ENCODE measurements at regions not wholly inside any gene's neighbourhood (a gene's known extent, or its start where the extent isn't known, plus 50 kb on each side); places are given as distances from the start of the nearest gene placed in this dataset.

- no peak for FAIRE-seq
These were observed 50.2 kb upstream of the BCL11A start for GRCh38 chr2:60603533-60604190.

GRCh38 chr2:60604486-60605064 lies 51.1 kb upstream of the BCL11A start:
- DNase-seq (ENCODE audit: extremely low spot score, insufficient read length, low read depth) (no peak), FAIRE-seq (no peak)

More at GRCh38 chr2:60603533-60604190, 50.2 kb upstream of the BCL11A start:
- no peak for DNase-seq (ENCODE audit: extremely low spot score, insufficient read length, low read depth)

- DNase-seq (ENCODE audit: extremely low spot score, insufficient read length, low read depth) (no peak), FAIRE-seq (no peak)
These were observed 52.4 kb upstream of the BCL11A start for GRCh38 chr2:60605866-60606265.

GRCh38 chr2:60608679-60609078 lies 55.2 kb upstream of the BCL11A start:
- FAIRE-seq (no peak), DNase-seq (ENCODE audit: extremely low spot score, insufficient read length, low read depth) (no peak)

GRCh38 chr2:60612033-60612432 lies 58.6 kb upstream of the BCL11A start:
- FAIRE-seq (no peak), DNase-seq (ENCODE audit: extremely low spot score, insufficient read length, low read depth) (no peak)

GRCh38 chr2:60614319-60614718 lies 60.9 kb upstream of the BCL11A start:
- DNase-seq (ENCODE audit: extremely low spot score, insufficient read length, low read depth) (no peak), FAIRE-seq (no peak)

GRCh38 chr2:60621688-60622429 lies 68.4 kb upstream of the BCL11A start:
- no peak for FAIRE-seq
- no peak for DNase-seq (ENCODE audit: extremely low spot score, insufficient read length, low read depth)

GRCh38 chr2:60623040-60623439 lies 69.6 kb upstream of the BCL11A start:
- DNase-seq (ENCODE audit: extremely low spot score, insufficient read length, low read depth), result no peak
- no peak for FAIRE-seq

GRCh38 chr2:60627412-60627811 lies 74.0 kb upstream of the BCL11A start:
- no peak for DNase-seq (ENCODE audit: extremely low spot score, insufficient read length, low read depth)
- no peak for FAIRE-seq

GRCh38 chr2:60628026-60628425 lies 74.6 kb upstream of the BCL11A start:
- DNase-seq (ENCODE audit: extremely low spot score, insufficient read length, low read depth) (no peak), FAIRE-seq (no peak)

- DNase-seq (ENCODE audit: extremely low spot score, insufficient read length, low read depth), result no peak
- FAIRE-seq, result no peak
These were observed 75.3 kb upstream of the BCL11A start for GRCh38 chr2:60628615-60629304.

GRCh38 chr2:60629305-60629662 lies 75.8 kb upstream of the BCL11A start:
- DNase-seq (ENCODE audit: extremely low spot score, insufficient read length, low read depth) (no peak), FAIRE-seq (no peak)

- FAIRE-seq (no peak), DNase-seq (ENCODE audit: extremely low spot score, insufficient read length, low read depth) (no peak)
These were observed 76.4 kb upstream of the BCL11A start for GRCh38 chr2:60629801-60630385.

GRCh38 chr2:60633615-60634014 lies 80.2 kb upstream of the BCL11A start:
- FAIRE-seq (no peak), DNase-seq (ENCODE audit: extremely low spot score, insufficient read length, low read depth) (no peak)

- no peak for DNase-seq (ENCODE audit: extremely low spot score, insufficient read length, low read depth)
- no peak for FAIRE-seq
These were observed 81.0 kb upstream of the BCL11A start for GRCh38 chr2:60634438-60634837.

GRCh38 chr2:60641811-60642788 lies 88.6 kb upstream of the BCL11A start:
- FAIRE-seq (peak; percentile 70), DNase-seq (ENCODE audit: extremely low spot score, insufficient read length, low read depth) (peak; percentile 14)

GRCh38 chr2:60643747-60644146 lies 90.3 kb upstream of the BCL11A start:
- DNase-seq (ENCODE audit: extremely low spot score, insufficient read length, low read depth) (no peak), FAIRE-seq (no peak)

GRCh38 chr2:60644951-60645350 lies 91.5 kb upstream of the BCL11A start:
- no peak for FAIRE-seq
- DNase-seq (ENCODE audit: extremely low spot score, insufficient read length, low read depth), result no peak

GRCh38 chr2:60648191-60648590 lies 94.7 kb upstream of the BCL11A start:
- DNase-seq (ENCODE audit: extremely low spot score, insufficient read length, low read depth) (no peak), FAIRE-seq (no peak)

Measured in GM18507 (cell line).